ENCODE measurements at regions not wholly inside any gene's neighbourhood (a gene's known extent, or its start where the extent isn't known, plus 50 kb on each side); places are given as distances from the start of the nearest gene placed in this dataset.
"Not testable (repeated sequence)": the region's sequence is repeated elsewhere in the genome, so short reads cannot be mapped to it uniquely, and the experiment has no call there.

- not testable (repeated sequence) for TF ChIP-seq CTCF (conservative IDR thresholded peaks at IDR 0.05 in 1 of 2, IDR thresholded peaks at IDR 0.05 in 1 of 2; ENCODE audit: extremely low read depth in 1 of 2, insufficient read depth in 1 of 2, low read depth in 1 of 2, low read length in 2 of 2); EZH2 (IDR thresholded peaks at IDR 0.05; ENCODE audit: borderline replicate concordance, low read length)
Observed at GRCh38 chr20:30569867-30570266, 687.6 kb upstream of the DEFB115 start.
